SU-DHL-6 (cell line): ENCODE measurements at regions not wholly inside any gene's neighbourhood (a gene's known extent, or its start where the extent isn't known, plus 50 kb on each side); places are given as distances from the start of the nearest gene placed in this dataset.

Experiments used
- CTCF ChIP-seq: fragments of 200-600 bp; sonication (generic); IDR thresholded peaks from one replicate; pipeline ENCODE4 v1.5.1; 2017; ENCODE audit warnings: antibody characterized with exemption, mild to moderate bottlenecking, low read length, moderate library complexity; ENCODE audit not compliant: insufficient read depth, poor library complexity, severe bottlenecking
- EZH2phosphoT487 ChIP-seq: fragments of 200-600 bp; sonication (generic), shearing (Covaris generic); conservative IDR thresholded peaks from 2 replicates; pipeline ENCODE4 v1.6.1; 2018; ENCODE audit warnings: mild to moderate bottlenecking, antibody characterized with exemption, low read length, moderate library complexity, mixed read lengths

- TF ChIP-seq CTCF (no peak), EZH2phosphoT487 (no peak)
These were observed 1038.8 kb upstream of the AUTS2 start for GRCh38 chr7:68559518-68559917.
